ENCODE measurements at regions not wholly inside any gene's neighbourhood (a gene's known extent, or its start where the extent isn't known, plus 50 kb on each side); places are given as distances from the start of the nearest gene placed in this dataset.

GRCh38 chr10:3660753-3661152 is 124.3 kb downstream of the KLF6 start:
- BruUV-seq (replicated peaks), result no TSS peak

GRCh38 chr10:3659203-3659917 is 125.6 kb downstream of the KLF6 start:
- H3K9me2 ChIP-seq (replicated peaks; ENCODE audit: low read length), result no peaks in the 10 kb centered on the region
- intact Hi-C loops (cut with micrococcal nuclease), result no loop called here
- DNase-seq (no peak), ATAC-seq (no peak)
- no peaks in the 10 kb centered on the region for H3K36me3 ChIP-seq (ENCODE audit: low read depth, low read length)
- no peak overlapping the region for H3K9ac ChIP-seq (ENCODE audit: low read length)
- H3K79me2 ChIP-seq (ENCODE audit: low read length), result no peaks in the 10 kb centered on the region
- BruUV-seq (replicated peaks), result no TSS peak
- no peaks in the 10 kb centered on the region for H3F3A ChIP-seq (ENCODE audit: low read length, unreplicated experiment)
- H3K9me3 ChIP-seq (ENCODE audit: low read length), result no peaks in the 10 kb centered on the region
- TF ChIP-seq EZH2 (IDR thresholded peaks at IDR 0.05; ENCODE audit: low read length, unreplicated experiment) (no peak), EZH2phosphoT487 (IDR thresholded peaks at IDR 0.05; ENCODE audit: borderline replicate concordance, low read length) (no peak), CTCF (conservative IDR thresholded peaks at IDR 0.05; ENCODE audit: low read depth, low read length) (no peak)
- no peaks in the 10 kb centered on the region for H4K20me1 ChIP-seq (ENCODE audit: low read length)
- no peak overlapping the region for H3K4me3 ChIP-seq (ENCODE audit: low read length)
- ChIA-PET POLR2A (ENCODE audit: unreplicated experiment) (no interaction called here), CTCF (no interaction called here)
- H3K4me1 ChIP-seq (ENCODE audit: insufficient read depth, low read length), result peaks cover 5% of the 10 kb centered on the region; the same call in 1 of the 2 replicates
- no peaks in the 10 kb centered on the region for H3K27me3 ChIP-seq (ENCODE audit: low read length)
- no peak overlapping the region for H2AFZ ChIP-seq (ENCODE audit: low read length)
- no peak overlapping the region for H3K4me2 ChIP-seq (ENCODE audit: low read length)
- no peak overlapping the region for H3K27ac ChIP-seq (ENCODE audit: low read length)

More at GRCh38 chr10:3660753-3661152, 124.3 kb downstream of the KLF6 start:
- no peak for ATAC-seq
- Histone ChIP-seq H3K79me2 (ENCODE audit: low read length) (no peaks in the 10 kb centered on the region), H3K4me2 (ENCODE audit: low read length) (no peak overlapping the region), H3K9ac (ENCODE audit: low read length) (no peak overlapping the region), H4K20me1 (ENCODE audit: low read length) (no peaks in the 10 kb centered on the region), H3K9me3 (ENCODE audit: low read length) (no peaks in the 10 kb centered on the region), H3K27me3 (ENCODE audit: low read length) (no peaks in the 10 kb centered on the region), H3K27ac (ENCODE audit: low read length) (no peak overlapping the region), H3K36me3 (ENCODE audit: low read depth, low read length) (no peaks in the 10 kb centered on the region), H3K9me2 (replicated peaks; ENCODE audit: low read length) (no peaks in the 10 kb centered on the region), H3F3A (ENCODE audit: low read length, unreplicated experiment) (no peaks in the 10 kb centered on the region), H3K4me1 (ENCODE audit: insufficient read depth, low read length) (peaks cover 5% of the 10 kb centered on the region; the same call in 1 of the 2 replicates), H3K4me3 (ENCODE audit: low read length) (no peak overlapping the region), H2AFZ (ENCODE audit: low read length) (no peak overlapping the region)
- POLR2A ChIA-PET (ENCODE audit: unreplicated experiment), result interaction anchor here (0.5 kb wide), 1 partner anchor 14 kb away, joined by 3 read pairs; no protein-coding TSS in a partner anchor
- DNase-seq, result no peak
- no peak for TF ChIP-seq CTCF (conservative IDR thresholded peaks at IDR 0.05; ENCODE audit: low read depth, low read length)
- TF ChIP-seq EZH2phosphoT487 (IDR thresholded peaks at IDR 0.05; ENCODE audit: borderline replicate concordance, low read length), result no peak
- intact Hi-C loops (cut with micrococcal nuclease), result no loop called here
- CTCF ChIA-PET, result no interaction called here

DNA sequence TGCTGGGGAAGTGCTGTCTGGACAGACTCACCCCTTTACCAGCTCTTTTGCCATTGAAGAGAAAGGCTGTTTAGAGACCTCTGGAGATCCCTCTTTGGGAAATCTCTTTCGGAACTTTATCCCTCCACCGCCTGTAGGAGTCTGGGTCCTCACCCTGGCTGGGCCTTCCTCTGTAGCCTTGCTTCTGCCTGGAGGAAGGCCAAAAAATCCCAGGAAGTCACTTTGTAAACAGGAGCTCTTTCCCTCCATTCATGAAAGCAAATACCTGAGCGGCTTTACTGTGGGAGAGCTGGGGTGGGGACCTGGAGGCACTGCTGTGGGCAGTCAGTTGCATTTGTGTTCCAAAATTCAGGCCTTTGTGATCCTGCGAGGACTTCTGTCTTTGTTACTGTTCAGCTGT is 126.2 kb downstream of the KLF6 start:
- no peak for TF ChIP-seq CTCF (conservative IDR thresholded peaks at IDR 0.05; ENCODE audit: low read depth, low read length)
- no peak for TF ChIP-seq EZH2 (IDR thresholded peaks at IDR 0.05; ENCODE audit: low read length, unreplicated experiment)
- TF ChIP-seq EZH2phosphoT487 (IDR thresholded peaks at IDR 0.05; ENCODE audit: borderline replicate concordance, low read length), result no peak
- DNase-seq (peak; percentile 53), ATAC-seq (peak; percentile 57; the same call in 1 of the 2 replicates)
- Histone ChIP-seq H3K27ac (ENCODE audit: low read length) (no peak overlapping the region), H3K4me2 (ENCODE audit: low read length) (no peak overlapping the region), H3K27me3 (ENCODE audit: low read length) (no peaks in the 10 kb centered on the region), H3K9ac (ENCODE audit: low read length) (no peak overlapping the region), H2AFZ (ENCODE audit: low read length) (no peak overlapping the region), H3K9me2 (replicated peaks; ENCODE audit: low read length) (no peaks in the 10 kb centered on the region), H3K4me3 (ENCODE audit: low read length) (no peak overlapping the region), H3F3A (ENCODE audit: low read length, unreplicated experiment) (no peaks in the 10 kb centered on the region), H3K9me3 (ENCODE audit: low read length) (no peaks in the 10 kb centered on the region), H3K4me1 (ENCODE audit: insufficient read depth, low read length) (peaks cover 5% of the 10 kb centered on the region; the same call in 1 of the 2 replicates), H4K20me1 (ENCODE audit: low read length) (no peaks in the 10 kb centered on the region), H3K79me2 (ENCODE audit: low read length) (no peaks in the 10 kb centered on the region), H3K36me3 (ENCODE audit: low read depth, low read length) (no peaks in the 10 kb centered on the region)
- BruUV-seq (replicated peaks), result no TSS peak
- intact Hi-C loops (cut with micrococcal nuclease), result no loop called here
- POLR2A ChIA-PET (ENCODE audit: unreplicated experiment), result no interaction called here
- CTCF ChIA-PET, result no interaction called here

All from PC-3 (cell line).